ENCODE measurements at regions not wholly inside any gene's neighbourhood (a gene's known extent, or its start where the extent isn't known, plus 50 kb on each side); places are given as distances from the start of the nearest gene placed in this dataset.

GRCh38 chr4:185920691-185921260, 108.8 kb upstream of the SORBS2 start:
- no peaks in the 10 kb centered on the region for H3K27me3 Mint-ChIP-seq (ENCODE audit: insufficient read depth, unreplicated experiment)
- intact Hi-C loops (cut with micrococcal nuclease; ENCODE audit: unreplicated experiment), result no loop called here
- H3K36me3 ChIP-seq (ENCODE audit: control insufficient read depth, insufficient read depth, low read length), result no peaks in the 10 kb centered on the region
- ChIA-PET CTCF (no interaction called here), POLR2A (no interaction called here)
- no peaks in the 10 kb centered on the region; the same call in 1 of the 2 replicates for H3K9me3 ChIP-seq
- H3K27ac Mint-ChIP-seq (ENCODE audit: unreplicated experiment), result no peak overlapping the region
- TF ChIP-seq CTCF (IDR thresholded peaks at IDR 0.05; ENCODE audit: insufficient read depth in 1 of 2, low read depth in 1 of 2, low read length in 1 of 2, severe bottlenecking in 1 of 2, unreplicated experiment in 1 of 2), result no peak
- no peaks in the 10 kb centered on the region for H3K36me3 Mint-ChIP-seq (ENCODE audit: insufficient read depth, unreplicated experiment)
- peaks cover 5% of the 10 kb centered on the region for H3K4me1 Mint-ChIP-seq (ENCODE audit: low read depth, unreplicated experiment)
- H3K4me1 ChIP-seq, result no peaks in the 10 kb centered on the region
- no TSS peak for BruUV-seq (replicated peaks)
- H3K4me3 ChIP-seq (ENCODE audit: low read depth, low read length), result no peak overlapping the region
- no peaks in the 10 kb centered on the region for H3K27me3 ChIP-seq (replicated peaks; ENCODE audit: control insufficient read depth, insufficient read depth, low read length)
- DNase-seq, result no peak
- H3K9me3 Mint-ChIP-seq (ENCODE audit: unreplicated experiment), result peaks cover 17% of the 10 kb centered on the region
- H3K4me3 Mint-ChIP-seq (ENCODE audit: unreplicated experiment), result no peak overlapping the region

- Mint-ChIP-seq H3K36me3 (ENCODE audit: insufficient read depth, unreplicated experiment) (no peaks in the 10 kb centered on the region), H3K9me3 (ENCODE audit: unreplicated experiment) (peaks cover 17% of the 10 kb centered on the region), H3K4me3 (ENCODE audit: unreplicated experiment) (no peak overlapping the region), H3K27ac (ENCODE audit: unreplicated experiment) (no peak overlapping the region), H3K4me1 (ENCODE audit: low read depth, unreplicated experiment) (peaks cover 12% of the 10 kb centered on the region), H3K27me3 (ENCODE audit: insufficient read depth, unreplicated experiment) (no peaks in the 10 kb centered on the region)
- no peak for DNase-seq
- Histone ChIP-seq H3K9me3 (no peaks in the 10 kb centered on the region; the same call in 1 of the 2 replicates), H3K27me3 (replicated peaks; ENCODE audit: control insufficient read depth, insufficient read depth, low read length) (no peaks in the 10 kb centered on the region), H3K4me3 (ENCODE audit: low read depth, low read length) (no peak overlapping the region), H3K4me1 (no peaks in the 10 kb centered on the region), H3K36me3 (ENCODE audit: control insufficient read depth, insufficient read depth, low read length) (no peaks in the 10 kb centered on the region)
- TF ChIP-seq CTCF (IDR thresholded peaks at IDR 0.05; ENCODE audit: insufficient read depth in 1 of 2, low read depth in 1 of 2, low read length in 1 of 2, severe bottlenecking in 1 of 2, unreplicated experiment in 1 of 2), result no peak
- POLR2A ChIA-PET, result no interaction called here
- no TSS peak for BruUV-seq (replicated peaks)
- intact Hi-C loops (cut with micrococcal nuclease; ENCODE audit: unreplicated experiment), result no loop called here
- CTCF ChIA-PET, result no interaction called here
These were observed 109.9 kb upstream of the SORBS2 start for GRCh38 chr4:185921583-185922555.

- DNase-seq, result no peak
- no peaks in the 10 kb centered on the region for H3K4me1 ChIP-seq
- no peaks in the 10 kb centered on the region for H3K36me3 Mint-ChIP-seq (ENCODE audit: insufficient read depth, unreplicated experiment)
- intact Hi-C loops (cut with micrococcal nuclease; ENCODE audit: unreplicated experiment), result no loop called here
- H3K9me3 ChIP-seq, result no peaks in the 10 kb centered on the region; the same call in 1 of the 2 replicates
- no TSS peak for BruUV-seq (replicated peaks)
- no peak overlapping the region for H3K4me3 ChIP-seq (ENCODE audit: low read depth, low read length)
- H3K9me3 Mint-ChIP-seq (ENCODE audit: unreplicated experiment), result peaks cover 17% of the 10 kb centered on the region
- ChIA-PET POLR2A (no interaction called here), CTCF (no interaction called here)
- no peaks in the 10 kb centered on the region for H3K27me3 ChIP-seq (replicated peaks; ENCODE audit: control insufficient read depth, insufficient read depth, low read length)
- H3K36me3 ChIP-seq (ENCODE audit: control insufficient read depth, insufficient read depth, low read length), result no peaks in the 10 kb centered on the region
- no peak overlapping the region for H3K27ac Mint-ChIP-seq (ENCODE audit: unreplicated experiment)
- no peaks in the 10 kb centered on the region for H3K27me3 Mint-ChIP-seq (ENCODE audit: insufficient read depth, unreplicated experiment)
- TF ChIP-seq CTCF (IDR thresholded peaks at IDR 0.05; ENCODE audit: insufficient read depth in 1 of 2, low read depth in 1 of 2, low read length in 1 of 2, severe bottlenecking in 1 of 2, unreplicated experiment in 1 of 2), result no peak
- H3K4me1 Mint-ChIP-seq (ENCODE audit: low read depth, unreplicated experiment), result peaks cover 12% of the 10 kb centered on the region
- no peak overlapping the region for H3K4me3 Mint-ChIP-seq (ENCODE audit: unreplicated experiment)
These were observed 112.6 kb upstream of the SORBS2 start for GRCh38 chr4:185924458-185925044.
